B cell (primary cell): ENCODE measurements at regions not wholly inside any gene's neighbourhood (a gene's known extent, or its start where the extent isn't known, plus 50 kb on each side); places are given as distances from the start of the nearest gene placed in this dataset.

Experiments used
- ATAC-seq: fragments of 200-7000 bp; cut with Tn5 transposase; one replicate; pipeline ENCODE4 v1.10.0; 2021; ENCODE audit warnings: low read depth, mild to moderate bottlenecking, moderate number of reproducible peaks, moderate library complexity
- CTCF ChIA-PET: fragments of 350-600 bp; sonication (Branson Sonifier 250); formaldehyde crosslinking; loops from one replicate; lab custom pipeline; 2021; ENCODE audit warnings: antibody characterized with exemption, inconsistent platforms; lab: Charles Lee
- POLR2A ChIA-PET: fragments of 350-600 bp; sonication (Branson Sonifier 250); formaldehyde crosslinking; loops from one replicate; lab custom pipeline; 2021; ENCODE audit warnings: antibody characterized with exemption; lab: Charles Lee
- DNase-seq: peaks from one replicate; pipeline ENCODE4 v3.0.0; 2013
- H2AFZ ChIP-seq: 2 replicates; pipeline ENCODE4 v1.6.1; 2012; ENCODE audit warnings: mild to moderate bottlenecking, low read depth, low read length; ENCODE audit not compliant: insufficient read depth, poor library complexity, severe bottlenecking
- H3K27ac ChIP-seq, 2 donors: 1 replicate in 1 of 2; 2 replicates in 1 of 2; pipeline ENCODE4 v1.5.1; 2012 to 2013; ENCODE audit warnings: low read length in 2 of 2, mild to moderate bottlenecking in 2 of 2, moderate library complexity in 1 of 2
- H3K27me3 ChIP-seq, 4 experiments: fragments of 200-600 bp in 1 of 4; sonication (generic) in 1 of 4; replicated peaks in 1 of 4; 1 replicate in 2 of 4; 2 replicates in 2 of 4; pipeline versions ENCODE4 v1.6.1 to v1.7.0; 2013 to 2016; ENCODE audit warnings: low read length in 3 of 4, mild to moderate bottlenecking in 2 of 4, mixed read lengths in 1 of 4, moderate library complexity in 1 of 4; ENCODE audit not compliant: insufficient read depth in 4 of 4, control insufficient read depth in 3 of 4; ENCODE audit errors: control extremely low read depth in 1 of 4
- H3K36me3 ChIP-seq, 2 experiments: replicated peaks in 1 of 2; 1 replicate in 1 of 2; 2 replicates in 1 of 2; pipeline versions ENCODE4 v1.6.1 to v1.7.1; 2013; ENCODE audit warnings: low read length in 1 of 2; ENCODE audit not compliant: insufficient read depth in 2 of 2, control insufficient read depth in 1 of 2; ENCODE audit errors: control extremely low read depth in 1 of 2, extremely low read depth in 1 of 2
- H3K4me1 ChIP-seq, 2 donors: fragments of 200-600 bp in 1 of 2; sonication (generic) in 1 of 2; 1 replicate in 1 of 2; 2 replicates in 1 of 2; pipeline versions ENCODE4 v1.5.1 to v1.6.1; 2013 to 2017; ENCODE audit warnings: low read length in 2 of 2; ENCODE audit not compliant: control insufficient read depth in 2 of 2, insufficient read depth in 2 of 2
- H3K4me2 ChIP-seq: replicated peaks from 2 replicates; pipeline ENCODE3; 2012; ENCODE audit warnings: mild to moderate bottlenecking, low read depth, low read length; ENCODE audit not compliant: poor library complexity, severe bottlenecking
- H3K4me3 ChIP-seq, 5 experiments: fragments of 200-600 bp in 1 of 5; sonication (generic) in 1 of 5; 1 replicate in 3 of 5; 2 replicates in 2 of 5; pipeline versions ENCODE4 v1.5.1 to v1.7.0; 2011 to 2016; ENCODE audit warnings: low read length in 4 of 5, mild to moderate bottlenecking in 4 of 5, low read depth in 2 of 5, control low read depth in 1 of 5, moderate library complexity in 1 of 5; ENCODE audit not compliant: insufficient read depth in 1 of 5; ENCODE audit errors: control extremely low read depth in 1 of 5, extremely low read depth in 1 of 5
- H3K79me2 ChIP-seq: fragments of 200-600 bp; sonication (generic); one replicate; pipeline ENCODE4 v1.6.0; 2016; ENCODE audit warnings: low read length; ENCODE audit not compliant: control insufficient read depth, insufficient read depth
- H3K9ac ChIP-seq: fragments of 200-600 bp; sonication (generic); 2 replicates; pipeline ENCODE4 v1.6.1; 2017; ENCODE audit warnings: mild to moderate bottlenecking, low read length, moderate library complexity
- H3K9me3 ChIP-seq, 3 donors: one replicate each; pipeline versions ENCODE4 v1.6.1 to v1.7.1; 2013; ENCODE audit warnings: low read length in 2 of 3; ENCODE audit not compliant: control insufficient read depth in 2 of 3, insufficient read depth in 1 of 3; ENCODE audit errors: control extremely low read depth in 1 of 3
- H4K20me1 ChIP-seq: 2 replicates; pipeline ENCODE4 v1.6.0; 2012; ENCODE audit warnings: mild to moderate bottlenecking, low read length; ENCODE audit not compliant: insufficient read depth, control insufficient read depth, poor library complexity, severe bottlenecking
- H3K27ac Mint-ChIP-seq: one replicate; pipeline ENCODE4 v1.8.0; 2021; ENCODE audit warnings: mixed read lengths
- H3K27me3 Mint-ChIP-seq: one replicate; pipeline ENCODE4 v1.8.0; 2021; ENCODE audit warnings: mixed read lengths
- H3K4me1 Mint-ChIP-seq: one replicate; pipeline ENCODE4 v1.8.0; 2021; ENCODE audit warnings: mixed read lengths
- H3K4me3 Mint-ChIP-seq: one replicate; pipeline ENCODE4 v1.8.0; 2021; ENCODE audit warnings: mixed read lengths
- H3K9me3 Mint-ChIP-seq: one replicate; pipeline ENCODE4 v1.8.0; 2022; ENCODE audit warnings: mixed read lengths; ENCODE audit not compliant: insufficient read depth
- EZH2 ChIP-seq: IDR thresholded peaks from 2 replicates; pipeline ENCODE4 v1.6.1; 2012; ENCODE audit warnings: borderline replicate concordance, low read depth, mild to moderate bottlenecking, moderate library complexity, low read length; ENCODE audit not compliant: insufficient read depth, poor library complexity, severe bottlenecking
- WGBS: methylation state at CpG from one replicate; pipeline ENCODE4 v1.1.5; 2013; ENCODE audit warnings: missing lambda C conversion rate; ENCODE audit not compliant: insufficient coverage; 5-methylcytosine and 5-hydroxymethylcytosine counted together
- intact Hi-C: fragments of 100-400 bp; cut with micrococcal nuclease; formaldehyde crosslinking; loops from one replicate; pipeline ENCODE4 v1.10.0; 2022
- TF ChIP-seq, protein P1 (sequence below): fragments of 200-600 bp; IDR thresholded peaks from one replicate; pipeline ENCODE4 v1.8.0; 2022; ENCODE audit warnings: antibody characterized with exemption, mild to moderate bottlenecking

GRCh38 chr11:82676483-82677094, 57.1 kb downstream of the FAM181B start:
- Mint-ChIP-seq H3K9me3 (peaks cover 2% of the 10 kb centered on the region), H3K27ac (no peak overlapping the region), H3K4me3 (no peak overlapping the region), H3K27me3 (peaks cover 3% of the 10 kb centered on the region), H3K4me1 (no peaks in the 10 kb centered on the region)
- ChIA-PET CTCF (interaction anchor here (1.0 to 1.4 kb wide), 2 partner anchors 20 to 40 kb away, joined by 3 to 4 read pairs; no protein-coding TSS in a partner anchor), POLR2A (no interaction called here)
- Histone ChIP-seq H3K9ac (no peak overlapping the region), H3K4me1 (no peaks in the 10 kb centered on the region), H3K4me2 (no peak overlapping the region), H3K27ac (no peak overlapping the region), H2AFZ (no peak overlapping the region), H3K36me3 (no peaks in the 10 kb centered on the region), H3K79me2 (no peaks in the 10 kb centered on the region), H4K20me1 (no peaks in the 10 kb centered on the region), H3K27me3 (peaks cover 0 to 9% (median 0%) of the 10 kb centered on the region in 4 experiments), H3K9me3 (peaks cover 0 to 5% (median 0%) of the 10 kb centered on the region in 3 donors), H3K4me3 (no peak overlapping the region)
- intact Hi-C loops, result no loop called here
- ATAC-seq (no peak), DNase-seq (no peak)
- no CpG with 5 or more reads among the region's 3 CpGs for WGBS
- no peak for TF ChIP-seq EZH2
- TF ChIP-seq, protein P1, sequence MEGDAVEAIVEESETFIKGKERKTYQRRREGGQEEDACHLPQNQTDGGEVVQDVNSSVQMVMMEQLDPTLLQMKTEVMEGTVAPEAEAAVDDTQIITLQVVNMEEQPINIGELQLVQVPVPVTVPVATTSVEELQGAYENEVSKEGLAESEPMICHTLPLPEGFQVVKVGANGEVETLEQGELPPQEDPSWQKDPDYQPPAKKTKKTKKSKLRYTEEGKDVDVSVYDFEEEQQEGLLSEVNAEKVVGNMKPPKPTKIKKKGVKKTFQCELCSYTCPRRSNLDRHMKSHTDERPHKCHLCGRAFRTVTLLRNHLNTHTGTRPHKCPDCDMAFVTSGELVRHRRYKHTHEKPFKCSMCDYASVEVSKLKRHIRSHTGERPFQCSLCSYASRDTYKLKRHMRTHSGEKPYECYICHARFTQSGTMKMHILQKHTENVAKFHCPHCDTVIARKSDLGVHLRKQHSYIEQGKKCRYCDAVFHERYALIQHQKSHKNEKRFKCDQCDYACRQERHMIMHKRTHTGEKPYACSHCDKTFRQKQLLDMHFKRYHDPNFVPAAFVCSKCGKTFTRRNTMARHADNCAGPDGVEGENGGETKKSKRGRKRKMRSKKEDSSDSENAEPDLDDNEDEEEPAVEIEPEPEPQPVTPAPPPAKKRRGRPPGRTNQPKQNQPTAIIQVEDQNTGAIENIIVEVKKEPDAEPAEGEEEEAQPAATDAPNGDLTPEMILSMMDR, result peak; percentile 29

- no peak overlapping the region for H3K4me3 ChIP-seq
Observed at GRCh38 chr11:82675838-82676237, 57.8 kb downstream of the FAM181B start.

More at GRCh38 chr11:82675838-82676237, 57.8 kb downstream of the FAM181B start:
- no peak overlapping the region for H3K27ac ChIP-seq
- intact Hi-C loops, result no loop called here
- no peaks in the 10 kb centered on the region for H3K9me3 ChIP-seq
- H3K27me3 ChIP-seq, result peaks cover 0 to 9% (median 0%) of the 10 kb centered on the region in 4 experiments
- WGBS, result 80% methylated on average over 2 of the region's 5 CpGs
- H4K20me1 ChIP-seq, result no peaks in the 10 kb centered on the region
- H3K79me2 ChIP-seq, result no peaks in the 10 kb centered on the region
- no peak overlapping the region for H3K4me2 ChIP-seq
- Mint-ChIP-seq H3K4me1 (no peaks in the 10 kb centered on the region), H3K4me3 (no peak overlapping the region), H3K27ac (no peak overlapping the region), H3K9me3 (no peaks in the 10 kb centered on the region), H3K27me3 (peaks cover 3% of the 10 kb centered on the region)
- no peak overlapping the region for H3K9ac ChIP-seq
- ATAC-seq (no peak), DNase-seq (no peak)
- POLR2A ChIA-PET, result no interaction called here
- no peak overlapping the region for H2AFZ ChIP-seq
- TF ChIP-seq, protein P1, result no peak
- TF ChIP-seq EZH2, result no peak
- H3K4me1 ChIP-seq, result no peaks in the 10 kb centered on the region
- H3K36me3 ChIP-seq, result no peaks in the 10 kb centered on the region
- CTCF ChIA-PET, result no interaction called here
